ENCODE measurements at regions not wholly inside any gene's neighbourhood (a gene's known extent, or its start where the extent isn't known, plus 50 kb on each side); places are given as distances from the start of the nearest gene placed in this dataset.

- H3K4me3 ChIP-seq (ENCODE audit: low read depth, low read length), result no peak overlapping the region
- TF ChIP-seq CTCF (IDR thresholded peaks at IDR 0.05; ENCODE audit: low read depth, low read length), result no peak
Observed at GRCh38 chr6:53984581-53984980, 126.7 kb upstream of the MLIP start.

GRCh38 chr6:53985366-53985765, 125.9 kb upstream of the MLIP start:
- no peak for TF ChIP-seq CTCF (IDR thresholded peaks at IDR 0.05; ENCODE audit: low read depth, low read length)
- H3K4me3 ChIP-seq (ENCODE audit: low read depth, low read length), result no peak overlapping the region

GRCh38 chr6:53986165-53986720, 125.0 kb upstream of the MLIP start:
- H3K4me3 ChIP-seq (ENCODE audit: low read depth, low read length), result no peak overlapping the region
- TF ChIP-seq CTCF (IDR thresholded peaks at IDR 0.05; ENCODE audit: low read depth, low read length), result peak; percentile 76

GRCh38 chr6:53986721-53987521, 124.3 kb upstream of the MLIP start:
- TF ChIP-seq CTCF (IDR thresholded peaks at IDR 0.05; ENCODE audit: low read depth, low read length), result no peak
- no peak overlapping the region for H3K4me3 ChIP-seq (ENCODE audit: low read depth, low read length)

GRCh38 chr6:53987522-53987888, 123.7 kb upstream of the MLIP start:
- no peak overlapping the region for H3K4me3 ChIP-seq (ENCODE audit: low read depth, low read length)
- TF ChIP-seq CTCF (IDR thresholded peaks at IDR 0.05; ENCODE audit: low read depth, low read length), result no peak

GRCh38 chr6:53989504-53989903, 121.7 kb upstream of the MLIP start:
- TF ChIP-seq CTCF (IDR thresholded peaks at IDR 0.05; ENCODE audit: low read depth, low read length), result no peak
- H3K4me3 ChIP-seq (ENCODE audit: low read depth, low read length), result no peak overlapping the region

- TF ChIP-seq CTCF (IDR thresholded peaks at IDR 0.05; ENCODE audit: low read depth, low read length), result no peak
- no peak overlapping the region for H3K4me3 ChIP-seq (ENCODE audit: low read depth, low read length)
Observed at GRCh38 chr6:53992522-53992921, 118.7 kb upstream of the MLIP start.
